Fibroblast of lung (primary cell): ENCODE measurements at regions not wholly inside any gene's neighbourhood (a gene's known extent, or its start where the extent isn't known, plus 50 kb on each side); places are given as distances from the start of the nearest gene placed in this dataset.

Experiments
- DNase-seq, 2 donors: peaks; one replicate each; pipeline versions ENCODE4 v3.0.0 to v3.0.0-alpha.2; 2010; ENCODE audit warnings: low read depth in 2 of 2
- H2AFZ ChIP-seq: 2 replicates; pipeline ENCODE4 v1.5.1; 2012; ENCODE audit warnings: low read length, control low read depth, inconsistent platforms
- H3K27ac ChIP-seq: 2 replicates; pipeline ENCODE4 v1.5.1; 2011; ENCODE audit warnings: low read length, control low read depth; ENCODE audit not compliant: insufficient read depth
- H3K27me3 ChIP-seq: 2 replicates; pipeline ENCODE4 v1.5.1; 2011; ENCODE audit warnings: mild to moderate bottlenecking, low read length; ENCODE audit not compliant: control insufficient read depth, insufficient read depth
- H3K36me3 ChIP-seq: 2 replicates; pipeline ENCODE4 v1.5.1; 2011; ENCODE audit warnings: low read length; ENCODE audit not compliant: control insufficient read depth, insufficient read depth
- H3K4me1 ChIP-seq: 2 replicates; pipeline ENCODE4 v1.5.1; 2011; ENCODE audit warnings: low read length; ENCODE audit not compliant: control insufficient read depth, insufficient read depth; ENCODE audit errors: extremely low read depth
- H3K4me2 ChIP-seq: 2 replicates; pipeline ENCODE4 v1.5.1; 2011; ENCODE audit warnings: low read length, control low read depth; ENCODE audit not compliant: insufficient read depth; ENCODE audit errors: extremely low read depth
- H3K4me3 ChIP-seq, 4 experiments: fragments of 200-600 bp in 1 of 4; sonication (generic) in 1 of 4; replicated peaks in 1 of 4; 2 replicates each; pipeline ENCODE4 v1.5.1; 2011 to 2016; ENCODE audit warnings: low read length in 4 of 4, low read depth in 3 of 4, mild to moderate bottlenecking in 3 of 4, control low read depth in 2 of 4, inconsistent platforms in 1 of 4, mixed read lengths in 1 of 4; ENCODE audit not compliant: insufficient read depth in 1 of 4; ENCODE audit errors: control extremely low read depth in 1 of 4
- H3K79me2 ChIP-seq: 2 replicates; pipeline ENCODE4 v1.5.1; 2012; ENCODE audit warnings: mild to moderate bottlenecking, low read length, inconsistent platforms; ENCODE audit not compliant: control insufficient read depth, insufficient read depth
- H3K9ac ChIP-seq: 2 replicates; pipeline ENCODE4 v1.5.1; 2011; ENCODE audit warnings: mild to moderate bottlenecking, low read length, control low read depth; ENCODE audit not compliant: insufficient read depth
- H3K9me3 ChIP-seq: 2 replicates; pipeline ENCODE4 v1.5.1; 2012; ENCODE audit warnings: low read depth, low read length; ENCODE audit not compliant: control insufficient read depth, insufficient read depth
- H4K20me1 ChIP-seq: 2 replicates; pipeline ENCODE4 v1.5.1; 2011; ENCODE audit warnings: low read length; ENCODE audit not compliant: control insufficient read depth, insufficient read depth; ENCODE audit errors: extremely low read depth
- EZH2 ChIP-seq: IDR thresholded peaks from 2 replicates; pipeline ENCODE4 v1.5.1; 2012; ENCODE audit warnings: low read length, control low read depth, mild to moderate bottlenecking; ENCODE audit errors: missing control alignments
- TF ChIP-seq, protein P1 (sequence below), 2 donors: IDR thresholded peaks in 1 of 2; conservative IDR thresholded peaks in 1 of 2; 1 replicate in 1 of 2; 2 replicates in 1 of 2; pipeline ENCODE4 v1.5.1; 2011 to 2012; ENCODE audit warnings: low read length in 2 of 2, control low read depth in 1 of 2, inconsistent platforms in 1 of 2, low read depth in 1 of 2, mild to moderate bottlenecking in 1 of 2

DNA sequence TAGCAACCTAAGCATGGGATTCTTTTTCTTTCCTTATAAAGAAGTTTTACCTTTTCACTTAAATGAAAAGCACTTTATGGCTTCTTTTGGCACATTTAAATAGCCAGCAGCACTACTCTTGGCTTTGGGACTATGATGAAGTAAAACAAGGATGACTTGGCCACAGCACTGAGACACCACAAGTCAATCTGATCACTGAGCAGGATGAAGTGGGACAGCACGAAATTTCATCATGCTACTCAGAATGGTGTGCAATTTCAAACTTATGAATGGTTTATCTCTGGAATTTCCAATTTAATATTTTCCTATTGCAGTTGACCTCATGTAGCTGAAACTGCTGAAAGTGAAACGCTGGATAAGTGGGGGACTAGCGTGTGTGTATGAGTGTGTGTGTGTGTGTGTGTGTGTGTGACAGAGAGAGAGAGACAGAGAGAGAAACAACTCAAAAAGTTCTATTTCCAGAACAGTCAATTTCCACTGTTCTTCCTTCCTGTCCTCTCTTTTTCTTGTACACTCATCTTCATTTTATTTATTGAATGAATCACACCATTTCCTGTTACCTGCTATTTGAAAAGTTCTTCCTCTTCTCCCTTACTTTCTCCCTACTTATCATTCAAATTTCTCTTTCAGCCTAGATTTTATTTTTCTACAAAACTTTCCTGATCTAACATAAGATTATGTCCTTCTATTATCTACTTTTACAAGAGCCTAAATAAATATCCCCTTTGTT, 414.2 kb upstream of the MIR17HG start:
- Histone ChIP-seq H3K9me3 (no peaks in the 10 kb centered on the region), H3K79me2 (no peaks in the 10 kb centered on the region), H3K4me2 (no peak overlapping the region), H3K36me3 (no peaks in the 10 kb centered on the region), H3K27ac (no peak overlapping the region), H3K4me1 (no peaks in the 10 kb centered on the region), H2AFZ (no peak overlapping the region), H4K20me1 (no peaks in the 10 kb centered on the region), H3K4me3 (no peak overlapping the region), H3K27me3 (no peaks in the 10 kb centered on the region), H3K9ac (no peak overlapping the region)
- no peak for TF ChIP-seq EZH2
- TF ChIP-seq, protein P1, sequence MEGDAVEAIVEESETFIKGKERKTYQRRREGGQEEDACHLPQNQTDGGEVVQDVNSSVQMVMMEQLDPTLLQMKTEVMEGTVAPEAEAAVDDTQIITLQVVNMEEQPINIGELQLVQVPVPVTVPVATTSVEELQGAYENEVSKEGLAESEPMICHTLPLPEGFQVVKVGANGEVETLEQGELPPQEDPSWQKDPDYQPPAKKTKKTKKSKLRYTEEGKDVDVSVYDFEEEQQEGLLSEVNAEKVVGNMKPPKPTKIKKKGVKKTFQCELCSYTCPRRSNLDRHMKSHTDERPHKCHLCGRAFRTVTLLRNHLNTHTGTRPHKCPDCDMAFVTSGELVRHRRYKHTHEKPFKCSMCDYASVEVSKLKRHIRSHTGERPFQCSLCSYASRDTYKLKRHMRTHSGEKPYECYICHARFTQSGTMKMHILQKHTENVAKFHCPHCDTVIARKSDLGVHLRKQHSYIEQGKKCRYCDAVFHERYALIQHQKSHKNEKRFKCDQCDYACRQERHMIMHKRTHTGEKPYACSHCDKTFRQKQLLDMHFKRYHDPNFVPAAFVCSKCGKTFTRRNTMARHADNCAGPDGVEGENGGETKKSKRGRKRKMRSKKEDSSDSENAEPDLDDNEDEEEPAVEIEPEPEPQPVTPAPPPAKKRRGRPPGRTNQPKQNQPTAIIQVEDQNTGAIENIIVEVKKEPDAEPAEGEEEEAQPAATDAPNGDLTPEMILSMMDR (conservative IDR thresholded peaks at IDR 0.05 in 1 of 2, IDR thresholded peaks at IDR 0.05 in 1 of 2; ENCODE audit: low read depth in 1 of 2, low read length in 2 of 2), result no peak
- no peak for DNase-seq

DNA sequence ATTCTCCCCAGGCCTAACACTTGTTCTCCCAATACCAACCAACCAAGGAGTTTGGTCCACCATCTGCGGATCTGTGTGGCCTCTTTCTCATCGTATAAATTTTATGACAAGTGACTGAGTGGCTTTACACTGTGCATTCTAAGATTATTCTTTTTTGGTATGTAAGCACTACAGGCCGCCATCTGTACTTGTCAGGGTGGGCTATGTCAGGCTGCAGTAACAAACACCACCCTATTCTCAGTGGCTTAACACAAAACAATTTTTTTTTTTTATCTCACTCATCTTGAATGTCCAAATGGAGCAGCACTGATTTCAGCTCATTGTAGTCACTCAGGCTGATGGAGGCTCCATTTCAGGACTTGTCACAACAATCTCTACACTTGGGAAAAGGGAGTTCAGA, 412.7 kb upstream of the MIR17HG start:
- H2AFZ ChIP-seq, result no peak overlapping the region
- H3K36me3 ChIP-seq, result no peaks in the 10 kb centered on the region
- H3K27me3 ChIP-seq, result no peaks in the 10 kb centered on the region
- no peak overlapping the region for H3K27ac ChIP-seq
- TF ChIP-seq, protein P1 (conservative IDR thresholded peaks at IDR 0.05 in 1 of 2, IDR thresholded peaks at IDR 0.05 in 1 of 2; ENCODE audit: low read depth in 1 of 2, low read length in 2 of 2), result no peak
- no peak for TF ChIP-seq EZH2
- H3K4me3 ChIP-seq, result no peak overlapping the region
- no peaks in the 10 kb centered on the region for H3K4me1 ChIP-seq
- no peaks in the 10 kb centered on the region for H3K79me2 ChIP-seq
- H3K4me2 ChIP-seq, result no peak overlapping the region
- DNase-seq, result no peak
- no peaks in the 10 kb centered on the region for H3K9me3 ChIP-seq
- no peaks in the 10 kb centered on the region for H4K20me1 ChIP-seq
- no peak overlapping the region for H3K9ac ChIP-seq

DNA sequence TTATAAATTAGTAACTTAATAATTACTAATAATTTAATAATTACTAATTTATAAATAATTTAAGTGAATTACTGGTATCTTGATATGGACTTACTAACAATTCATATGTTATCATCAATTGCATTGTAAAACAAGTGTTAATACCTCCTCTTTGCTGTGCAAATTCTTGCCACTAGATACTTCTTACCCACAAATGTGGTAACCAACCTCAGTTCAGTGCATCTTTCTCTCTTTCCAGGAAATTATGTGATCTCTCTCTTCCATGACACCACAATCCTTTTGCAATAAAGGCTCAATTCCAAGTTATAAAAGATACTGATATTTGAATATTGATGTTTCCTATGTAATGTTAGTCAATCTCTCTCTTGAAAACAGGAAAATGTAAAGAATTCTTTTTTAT, 408.6 kb upstream of the MIR17HG start:
- Histone ChIP-seq H3K4me3 (no peak overlapping the region), H3K79me2 (no peaks in the 10 kb centered on the region), H3K27ac (no peak overlapping the region), H4K20me1 (no peaks in the 10 kb centered on the region), H3K4me1 (no peaks in the 10 kb centered on the region), H3K9me3 (no peaks in the 10 kb centered on the region), H3K4me2 (no peak overlapping the region), H2AFZ (no peak overlapping the region), H3K9ac (no peak overlapping the region), H3K36me3 (no peaks in the 10 kb centered on the region), H3K27me3 (no peaks in the 10 kb centered on the region)
- TF ChIP-seq, protein P1 (conservative IDR thresholded peaks at IDR 0.05 in 1 of 2, IDR thresholded peaks at IDR 0.05 in 1 of 2; ENCODE audit: low read depth in 1 of 2, low read length in 2 of 2), result no peak
- no peak for TF ChIP-seq EZH2
- DNase-seq, result no peak
